GM21526 (cell line): ENCODE measurements at regions not wholly inside any gene's neighbourhood (a gene's known extent, or its start where the extent isn't known, plus 50 kb on each side); places are given as distances from the start of the nearest gene placed in this dataset.

Source experiments
- ATAC-seq: cut with Tn5 transposase; IDR thresholded peaks from one replicate; pipeline ENCODE4 v1.9.1; 2021; ENCODE audit warnings: moderate library complexity; ENCODE audit not compliant: unreplicated experiment, low FRiP score

DNA sequence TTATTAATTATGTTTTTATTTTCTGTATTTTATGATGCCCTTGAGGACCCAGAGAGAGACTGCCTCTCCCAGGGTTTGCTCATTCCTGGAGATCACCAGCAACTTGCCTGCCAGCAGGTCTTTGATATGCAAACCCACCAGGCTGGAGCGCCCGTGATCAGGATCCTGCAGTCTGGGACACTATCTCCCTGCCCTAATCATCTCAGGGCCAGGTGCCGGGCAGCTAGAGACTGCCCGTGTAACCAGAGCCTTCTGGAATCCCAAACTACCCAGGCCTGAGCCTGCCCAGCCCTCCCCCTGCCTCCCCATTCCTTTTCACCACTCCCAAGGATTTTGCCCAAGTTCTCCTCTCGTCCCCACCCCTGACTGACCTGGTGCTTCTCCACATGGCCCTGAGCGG lies 52.2 kb upstream of the B3GAT1 start:
- ATAC-seq, result no peak

DNA sequence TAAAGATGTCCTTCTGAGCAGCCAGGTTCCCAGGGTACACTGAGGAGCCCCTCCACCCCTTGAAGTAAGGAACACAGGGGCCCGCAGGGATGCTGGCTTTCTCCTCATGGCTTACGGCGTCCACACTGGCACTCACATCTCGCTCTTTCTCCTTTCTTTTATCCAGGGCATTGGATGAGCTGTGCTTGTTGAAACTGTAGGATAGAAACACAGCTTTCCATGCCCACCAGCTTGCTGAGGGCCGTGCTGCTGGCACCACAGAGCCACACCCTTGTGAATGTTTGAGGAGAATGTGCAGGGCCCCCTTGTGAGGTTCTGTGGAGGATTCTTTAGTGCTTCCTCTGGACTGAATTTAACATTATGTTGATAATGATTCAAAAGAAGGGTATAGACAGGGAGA lies 51.7 kb upstream of the B3GAT1 start:
- no peak for ATAC-seq
